ENCODE measurements at regions not wholly inside any gene's neighbourhood (a gene's known extent, or its start where the extent isn't known, plus 50 kb on each side); places are given as distances from the start of the nearest gene placed in this dataset.

- peak; percentile 46; the same call in 1 of the 2 replicates for TF ChIP-seq ZNF609 (CRISPR knock-in tag; IDR thresholded peaks at IDR 0.05; ENCODE audit: borderline replicate concordance)
- TF ChIP-seq ZNF782 (CRISPR knock-in tag; IDR thresholded peaks at IDR 0.05; ENCODE audit: borderline replicate concordance), result no peak
- no peak for TF ChIP-seq ZNF558 (CRISPR knock-in tag; IDR thresholded peaks at IDR 0.05; ENCODE audit: borderline replicate concordance)
- no peak for TF ChIP-seq ZNF775 (CRISPR knock-in tag; IDR thresholded peaks at IDR 0.05; ENCODE audit: borderline replicate concordance)
- TF ChIP-seq ATF4 (CRISPR knock-in tag; IDR thresholded peaks at IDR 0.05), result peak in 1 of 2 experiments; percentile 59; a peak in 2 of 4 replicates
- TF ChIP-seq PAX8 (CRISPR knock-in tag; IDR thresholded peaks at IDR 0.05; ENCODE audit: borderline replicate concordance), result no peak
- TF ChIP-seq TEAD2 (CRISPR knock-in tag; IDR thresholded peaks at IDR 0.05), result no peak
- TF ChIP-seq ZNF44 (CRISPR knock-in tag; IDR thresholded peaks at IDR 0.05), result 0 out of 2 replicates have a peak, but pooled peaks have one; percentile 17
- TF ChIP-seq ZNF660 (CRISPR knock-in tag; IDR thresholded peaks at IDR 0.05; ENCODE audit: borderline replicate concordance, low read depth), result no peak
- TF ChIP-seq DBP (CRISPR knock-in tag; IDR thresholded peaks at IDR 0.05; ENCODE audit: not compliant biosample characterization), result no peak
- 0 out of 2 replicates have a peak, but pooled peaks have one; percentile 52 for TF ChIP-seq ZNF235 (CRISPR knock-in tag; IDR thresholded peaks at IDR 0.05; ENCODE audit: borderline replicate concordance)
- peak; percentile 70; the same call in 1 of the 2 replicates for TF ChIP-seq AHR (CRISPR knock-in tag; IDR thresholded peaks at IDR 0.05)
- TF ChIP-seq THAP11 (CRISPR knock-in tag; IDR thresholded peaks at IDR 0.05), result peak; percentile 53; the same call in 1 of the 2 replicates
- 0 out of 2 replicates have a peak, but pooled peaks have one; percentile 9 for TF ChIP-seq ZNF652 (CRISPR knock-in tag; IDR thresholded peaks at IDR 0.05; ENCODE audit: borderline replicate concordance, low read depth)
- TF ChIP-seq BRD4 (CRISPR knock-in tag; IDR thresholded peaks at IDR 0.05), result no peak
- TF ChIP-seq TFDP2 (CRISPR knock-in tag; IDR thresholded peaks at IDR 0.05), result peak; percentile 25; the same call in 1 of the 2 replicates
- TF ChIP-seq TCF12 (IDR thresholded peaks at IDR 0.05), result no peak
- TF ChIP-seq TCF12 (CRISPR knock-in tag; IDR thresholded peaks at IDR 0.05), result peak; percentile 79; the same call in 1 of the 2 replicates
- no peak for TF ChIP-seq FOXK2 (IDR thresholded peaks at IDR 0.05)
- TF ChIP-seq ZNF713 (CRISPR knock-in tag; IDR thresholded peaks at IDR 0.05), result no peak
- no peak for TF ChIP-seq NRL (CRISPR knock-in tag; IDR thresholded peaks at IDR 0.05; ENCODE audit: borderline replicate concordance)
- TF ChIP-seq ZNF75D (CRISPR knock-in tag; IDR thresholded peaks at IDR 0.05; ENCODE audit: borderline replicate concordance), result no peak
- no peak for TF ChIP-seq ZNF451 (CRISPR knock-in tag; IDR thresholded peaks at IDR 0.05)
Measured at GRCh38 chr1:234980645-234981396, 147.8 kb downstream of the TOMM20 start (continued).
